ENCODE measurements at regions not wholly inside any gene's neighbourhood (a gene's known extent, or its start where the extent isn't known, plus 50 kb on each side); places are given as distances from the start of the nearest gene placed in this dataset.
"Not testable (repeated sequence)": the region's sequence is repeated elsewhere in the genome, so short reads cannot be mapped to it uniquely, and the experiment has no call there.

GRCh38 chr6:159400826-159401225, 231.6 kb downstream of the FNDC1 start:
- no peak for DNase-seq (ENCODE audit: low read depth in 2 of 2)

- DNase-seq (ENCODE audit: low read depth in 2 of 2) = no peak
These were observed 230.6 kb downstream of the FNDC1 start for GRCh38 chr6:159399751-159400221.

GRCh38 chr6:159398633-159399032, 229.4 kb downstream of the FNDC1 start:
- DNase-seq (ENCODE audit: low read depth in 2 of 2) = no peak

- DNase-seq (ENCODE audit: low read depth in 2 of 2) = no peak
These were observed 228.6 kb downstream of the FNDC1 start for GRCh38 chr6:159397753-159398152.

DNA sequence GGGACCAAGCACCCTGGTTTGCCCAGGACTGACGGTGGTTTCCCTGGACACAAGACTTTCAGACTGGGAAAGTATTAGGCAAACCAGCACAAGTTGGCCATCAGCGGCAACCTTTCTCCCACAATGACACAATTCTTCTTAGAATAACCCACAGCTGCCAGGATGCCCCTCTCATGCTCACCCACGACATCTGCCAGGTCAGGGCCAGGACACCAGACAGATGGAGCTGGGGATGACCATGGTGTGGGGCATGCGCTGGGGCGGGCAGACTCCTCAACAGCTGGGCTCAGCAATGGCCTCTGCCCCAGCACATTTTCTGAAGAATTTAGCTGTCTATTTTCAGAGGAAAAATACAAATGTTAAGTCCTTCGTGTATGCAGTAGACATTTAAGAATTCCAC, 226.4 kb downstream of the FNDC1 start:
- DNase-seq (ENCODE audit: low read depth in 2 of 2) = no peak

GRCh38 chr6:159392695-159393094, 223.5 kb downstream of the FNDC1 start:
- not testable (repeated sequence) for DNase-seq (ENCODE audit: low read depth in 2 of 2)

- no peak for DNase-seq (ENCODE audit: low read depth in 2 of 2)
These were observed 221.2 kb downstream of the FNDC1 start for GRCh38 chr6:159390381-159390780.

GRCh38 chr6:159389695-159390094, 220.5 kb downstream of the FNDC1 start:
- DNase-seq (ENCODE audit: low read depth in 2 of 2) = no peak

DNA sequence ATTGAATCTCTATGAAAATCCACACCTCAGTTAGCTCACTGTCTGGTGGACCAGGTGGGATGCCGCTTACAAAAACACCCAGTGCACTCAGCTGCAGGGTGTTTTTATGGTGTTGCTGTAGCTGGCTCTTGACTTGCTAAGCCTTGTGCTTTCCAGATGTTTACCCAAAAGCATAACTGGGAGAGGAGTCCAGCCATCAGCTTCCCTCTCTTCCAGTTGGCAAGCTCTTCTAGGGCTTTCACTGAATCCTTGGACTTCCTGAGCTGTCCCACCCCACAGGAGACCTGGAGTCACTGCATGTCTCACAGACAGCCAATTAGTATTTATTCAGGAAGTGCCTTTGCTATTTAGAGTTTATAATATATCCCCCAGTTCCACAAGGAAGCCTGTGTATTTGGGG, 210.9 kb downstream of the FNDC1 start:
- no peak for DNase-seq (ENCODE audit: low read depth in 2 of 2)

GRCh38 chr6:159378411-159379328, 209.5 kb downstream of the FNDC1 start:
- no peak for DNase-seq (ENCODE audit: low read depth in 2 of 2)

- no peak for DNase-seq (ENCODE audit: low read depth in 2 of 2)
These were observed 207.4 kb downstream of the FNDC1 start for GRCh38 chr6:159376516-159377158.

- no peak for DNase-seq (ENCODE audit: low read depth in 2 of 2)
These were observed 205.8 kb downstream of the FNDC1 start for GRCh38 chr6:159375014-159375413.

- DNase-seq (ENCODE audit: low read depth in 2 of 2) = no peak
These were observed 204.5 kb downstream of the FNDC1 start for GRCh38 chr6:159373670-159374069.

GRCh38 chr6:159372333-159372732, 203.1 kb downstream of the FNDC1 start:
- DNase-seq (ENCODE audit: low read depth in 2 of 2) = no peak

- DNase-seq (ENCODE audit: low read depth in 2 of 2) = no peak
These were observed 191.1 kb downstream of the FNDC1 start for GRCh38 chr6:159360306-159360705.

- no peak for DNase-seq (ENCODE audit: low read depth in 2 of 2)
These were observed 190.5 kb downstream of the FNDC1 start for GRCh38 chr6:159359581-159360297.

DNA sequence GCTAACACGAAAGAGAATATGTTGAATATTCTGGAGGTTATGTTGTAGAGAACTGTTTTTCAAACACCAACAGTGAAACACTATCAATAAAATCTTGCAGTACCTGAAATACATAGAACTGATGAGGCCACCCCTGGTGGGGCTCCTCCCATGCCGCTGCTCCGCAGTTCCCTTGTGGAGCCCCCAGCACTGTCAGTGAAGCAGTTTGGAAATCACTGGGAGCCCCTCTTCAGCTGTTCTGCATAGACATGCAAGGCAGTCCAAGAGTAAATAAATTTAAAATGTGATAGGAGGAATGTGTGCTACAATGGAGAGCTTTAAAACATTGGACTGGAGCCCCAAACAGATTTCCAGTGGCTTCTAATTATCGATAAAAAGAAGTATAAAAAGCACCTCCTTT, 189.4 kb downstream of the FNDC1 start:
- no peak for DNase-seq (ENCODE audit: low read depth in 2 of 2)

- no peak for DNase-seq (ENCODE audit: low read depth in 2 of 2)
These were observed 188.2 kb downstream of the FNDC1 start for GRCh38 chr6:159357211-159357915.

DNA sequence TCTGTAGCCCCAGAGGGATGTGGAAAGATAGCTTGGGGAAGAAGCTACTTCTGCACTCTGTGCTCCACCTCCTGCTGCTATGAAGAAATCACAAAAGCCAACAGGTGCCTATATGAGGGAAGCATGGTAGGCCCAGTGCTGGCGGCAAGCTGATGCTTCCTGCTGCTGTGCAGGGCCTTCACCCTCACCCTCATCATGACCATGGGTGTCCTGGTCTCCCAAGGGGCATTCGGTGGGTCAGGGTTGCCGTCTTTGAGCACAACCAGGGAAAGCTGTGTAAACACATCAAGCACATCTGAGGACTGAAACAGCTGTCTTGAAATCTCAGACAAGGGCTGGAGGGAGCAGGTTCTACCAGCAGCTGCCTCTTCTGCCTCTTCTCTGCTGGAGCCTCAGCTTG, 184.0 kb downstream of the FNDC1 start:
- no peak for DNase-seq (ENCODE audit: low read depth in 2 of 2)

GRCh38 chr6:159351707-159352106, 182.5 kb downstream of the FNDC1 start:
- no peak for DNase-seq (ENCODE audit: low read depth in 2 of 2)

GRCh38 chr6:159349915-159350314, 180.7 kb downstream of the FNDC1 start:
- no peak for DNase-seq (ENCODE audit: low read depth in 2 of 2)

- no peak for DNase-seq (ENCODE audit: low read depth in 2 of 2)
These were observed 174.5 kb downstream of the FNDC1 start for GRCh38 chr6:159343709-159344108.
